ENCODE measurements at regions not wholly inside any gene's neighbourhood (a gene's known extent, or its start where the extent isn't known, plus 50 kb on each side); places are given as distances from the start of the nearest gene placed in this dataset.
"Not testable (repeated sequence)": the region's sequence is repeated elsewhere in the genome, so short reads cannot be mapped to it uniquely, and the experiment has no call there.

DNA sequence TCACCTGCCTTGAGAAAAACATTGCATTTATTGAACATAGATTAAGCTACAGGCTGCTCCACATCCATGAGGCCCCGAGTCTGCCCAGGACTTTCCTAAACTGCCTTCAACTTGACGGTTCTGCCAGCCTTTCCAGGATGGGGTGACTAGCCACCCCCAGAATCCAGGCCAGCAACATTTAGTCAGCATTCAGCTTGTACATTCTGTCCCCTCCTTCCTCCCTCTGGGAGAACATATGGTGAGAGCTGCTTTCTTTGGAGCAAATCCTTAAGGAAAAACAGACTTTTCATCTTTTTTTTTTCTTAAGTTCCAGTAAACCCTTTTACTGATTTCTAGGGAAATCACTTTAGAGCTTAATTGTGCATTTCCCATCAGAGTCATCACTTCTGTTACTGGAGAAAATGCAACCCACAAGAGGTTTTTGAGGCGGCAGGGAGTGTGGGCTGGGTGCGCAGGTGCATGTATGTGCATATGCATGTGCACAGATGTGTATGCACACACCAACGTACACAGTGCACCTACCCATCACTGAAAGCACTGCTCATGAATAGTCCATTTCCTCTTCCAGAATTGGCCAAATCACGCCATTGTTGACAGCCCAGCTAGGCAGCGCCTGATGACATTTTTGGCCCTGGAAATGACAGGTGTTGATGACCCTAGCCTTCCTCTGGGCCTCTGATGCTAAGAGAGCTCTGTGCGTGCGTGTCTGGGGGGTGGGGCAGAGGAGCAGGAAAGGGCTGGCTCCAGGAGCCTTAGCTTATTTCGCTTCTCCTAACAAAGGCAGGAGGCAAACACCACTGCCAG is 145.6 kb downstream of the HSD17B3 start:
- no peak for DNase-seq (ENCODE audit: low spot score)

DNA sequence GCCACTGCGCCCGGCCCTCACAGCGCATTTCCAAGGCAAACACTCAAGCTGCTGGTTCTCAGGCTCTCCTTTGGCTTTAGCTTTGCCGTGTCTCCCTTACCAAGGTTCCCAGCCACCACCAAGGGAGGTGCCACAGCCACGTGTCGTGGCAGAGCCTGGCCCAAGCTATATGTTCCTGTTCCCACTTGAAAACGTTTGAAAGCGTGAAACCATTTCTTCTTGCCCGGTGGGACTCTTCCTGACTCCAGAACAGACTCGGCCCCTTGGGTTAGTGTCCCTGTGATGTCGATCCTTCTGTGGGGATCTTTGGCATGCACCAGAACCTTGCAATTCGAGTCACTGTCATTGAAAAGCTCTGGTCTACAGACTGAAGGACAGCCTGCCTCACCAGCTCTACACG is 147.9 kb downstream of the HSD17B3 start:
- DNase-seq (ENCODE audit: low spot score) = no peak

DNA sequence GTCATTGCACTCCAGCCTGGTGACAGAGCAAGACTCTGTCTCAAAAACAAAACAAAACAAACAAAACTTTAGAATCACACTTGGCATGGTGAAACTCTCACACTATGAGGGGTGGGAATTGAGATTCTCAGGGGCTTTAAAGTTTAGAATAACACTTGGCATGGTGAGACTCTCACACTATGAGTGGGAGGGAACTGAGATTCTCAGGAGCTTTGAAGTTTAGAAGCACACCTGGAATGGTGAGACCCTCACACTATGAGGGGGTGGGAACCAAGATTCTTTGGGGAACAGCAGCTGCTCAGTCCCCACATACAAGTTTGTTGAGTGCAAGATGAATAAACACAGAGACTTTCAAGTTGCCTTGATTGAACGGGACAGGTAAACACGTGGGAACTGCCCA is 149.4 kb downstream of the HSD17B3 start:
- no peak for DNase-seq (ENCODE audit: low spot score)

DNA sequence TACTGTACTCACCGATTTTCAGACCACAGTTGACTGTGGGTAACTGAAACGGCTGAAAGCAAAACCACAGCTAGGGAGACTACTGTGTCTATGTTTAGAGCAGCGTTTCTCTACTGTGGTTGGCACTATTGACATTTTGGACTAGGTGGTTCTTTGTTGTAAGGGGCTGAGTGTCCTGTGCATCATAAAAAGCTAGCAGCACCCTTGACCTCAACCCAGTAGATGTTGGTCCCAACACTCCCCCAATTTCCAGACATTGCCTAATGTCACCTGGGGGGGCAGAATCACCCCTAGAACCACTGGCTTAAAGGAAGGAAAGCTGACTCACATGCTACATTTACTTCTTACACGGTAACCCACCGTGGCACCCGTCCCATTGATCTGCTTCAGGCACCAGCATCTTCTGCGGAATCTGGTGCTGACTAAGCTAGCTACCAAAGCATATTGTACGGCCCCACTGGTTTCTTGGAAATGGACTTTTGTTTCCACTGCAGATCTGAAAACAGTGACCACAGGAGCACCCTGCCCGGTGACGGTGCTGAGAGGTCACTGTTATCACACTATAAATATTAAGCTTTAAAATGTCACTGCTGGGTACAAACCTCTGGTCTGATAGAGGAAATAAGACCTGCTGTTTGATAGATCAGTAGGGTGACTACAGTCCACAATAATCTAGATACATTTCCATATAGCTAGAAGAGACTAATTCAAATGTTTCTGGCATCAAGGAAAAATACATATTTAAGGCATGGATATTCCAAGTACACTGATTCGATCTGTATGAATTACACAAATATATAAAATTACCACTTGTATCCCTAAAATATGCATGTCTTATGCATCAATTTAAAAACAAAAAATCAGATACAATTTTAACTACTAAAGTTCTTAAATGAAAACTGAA is 151.4 kb downstream of the HSD17B3 start:
- no peak for DNase-seq (ENCODE audit: low spot score)

DNA sequence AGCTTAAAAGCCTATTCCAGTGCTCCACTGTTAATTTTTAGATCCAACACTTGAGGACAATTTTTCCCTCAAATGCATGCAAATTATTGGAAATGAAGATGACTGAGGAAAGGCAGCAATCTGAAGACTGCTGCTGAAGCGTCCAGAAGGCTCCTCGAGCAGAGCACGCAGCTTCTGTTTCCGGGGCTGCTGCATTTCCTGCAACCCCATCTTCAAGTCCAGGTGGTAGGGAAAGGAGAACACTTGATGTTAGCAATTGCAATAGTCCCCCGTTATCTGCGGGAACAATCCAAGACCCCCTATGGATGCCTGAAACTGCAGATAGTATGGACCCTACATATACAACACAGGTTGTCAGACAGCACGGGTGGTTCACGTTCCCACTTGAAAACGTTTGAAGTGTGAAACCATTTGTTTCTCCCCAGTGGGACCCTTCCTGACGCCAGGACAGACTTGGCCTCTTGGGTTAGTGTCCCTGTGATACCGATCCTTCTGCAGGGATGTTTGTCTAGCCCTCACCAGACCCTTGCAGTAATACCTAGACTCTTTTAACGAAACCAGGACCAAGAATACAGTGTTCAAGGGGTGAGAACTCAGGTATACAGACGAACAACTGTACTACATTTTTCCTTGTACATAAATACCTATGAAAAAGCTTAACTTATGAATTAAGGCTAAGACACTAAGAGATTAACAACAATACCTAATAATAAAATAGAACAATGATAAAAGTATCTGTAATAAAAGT is 152.3 kb downstream of the HSD17B3 start:
- DNase-seq (ENCODE audit: low spot score) = no peak

DNA sequence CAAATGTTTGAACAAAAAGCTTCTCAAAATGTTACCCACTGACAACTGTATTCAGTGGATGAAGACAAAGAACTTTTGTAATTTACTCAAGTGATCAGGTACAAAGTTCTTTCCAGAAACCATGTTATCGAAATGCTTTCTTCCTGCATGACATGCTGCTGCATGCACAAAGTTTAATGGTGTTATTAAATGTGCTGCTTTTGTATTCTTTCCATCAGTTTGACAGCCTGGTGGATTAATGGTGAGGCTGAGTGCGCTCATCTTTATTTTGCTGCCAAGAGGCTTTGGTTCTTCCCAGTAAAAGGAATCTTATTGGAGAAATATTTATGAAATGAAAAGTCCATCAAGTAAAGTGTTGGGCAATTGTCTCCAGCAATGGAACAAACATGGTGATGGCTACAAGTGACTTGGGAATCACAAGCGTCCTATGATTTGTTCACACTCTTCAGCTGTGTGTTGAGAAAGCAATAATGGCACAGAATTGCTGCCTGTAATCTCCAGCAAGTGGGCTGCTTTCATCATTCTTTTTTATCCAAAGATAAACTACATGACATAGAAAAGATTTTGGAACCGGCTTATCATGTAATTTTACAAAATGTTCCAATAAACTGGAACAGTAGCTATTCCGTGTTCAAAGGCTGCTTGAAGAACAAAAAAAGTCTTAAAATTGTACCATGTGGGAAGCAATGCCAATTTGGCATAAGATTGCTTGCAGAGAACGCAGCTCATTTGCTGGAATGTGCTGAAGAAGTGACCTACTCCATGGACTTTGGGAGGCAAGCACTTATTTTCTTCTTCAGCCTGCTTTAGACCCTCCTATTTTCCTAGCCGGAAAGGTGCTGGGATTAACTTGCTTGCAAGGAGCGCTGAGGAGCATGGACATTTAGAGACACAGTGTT is 153.1 kb downstream of the HSD17B3 start:
- no peak for DNase-seq (ENCODE audit: low spot score)

DNA sequence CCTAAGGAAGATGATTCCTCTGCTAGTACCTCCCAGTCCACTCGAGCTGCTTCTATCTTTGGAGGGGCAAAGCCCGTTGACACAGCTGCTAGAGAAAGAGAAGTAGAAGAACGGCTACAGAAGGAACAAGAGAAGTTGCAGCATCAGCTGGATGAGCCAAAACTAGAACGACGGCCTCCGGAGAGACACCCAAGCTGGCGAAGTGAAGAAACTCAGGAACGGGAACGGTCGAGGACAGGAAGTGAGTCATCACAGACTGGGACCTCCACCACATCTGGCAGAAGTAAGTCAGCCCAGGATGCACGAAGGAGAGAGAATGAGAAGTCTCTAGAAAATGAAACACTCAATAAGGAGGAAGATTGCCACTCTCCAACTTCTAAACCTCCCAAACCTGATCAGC is 154.9 kb downstream of the HSD17B3 start:
- DNase-seq (ENCODE audit: low spot score) = not testable (repeated sequence)

DNA sequence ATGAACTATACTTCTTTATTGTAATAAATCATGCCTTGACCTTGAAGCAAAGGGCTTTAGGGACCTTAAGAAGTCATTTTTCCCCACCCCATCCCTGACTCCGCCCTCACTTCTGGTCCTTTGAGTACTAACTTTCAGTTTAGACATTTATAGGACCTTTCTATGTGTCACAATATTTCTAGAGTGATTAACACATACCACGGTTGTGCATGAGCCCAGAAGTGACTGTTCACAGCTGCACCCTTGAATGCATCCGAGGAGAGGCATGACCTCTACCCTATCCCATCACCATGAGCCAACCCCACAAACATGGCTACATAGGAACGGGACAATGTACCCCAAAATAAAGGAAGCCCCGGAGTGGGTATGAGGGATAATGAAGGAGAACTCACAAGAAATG is 160.3 kb downstream of the HSD17B3 start:
- no peak for DNase-seq (ENCODE audit: low spot score)

DNA sequence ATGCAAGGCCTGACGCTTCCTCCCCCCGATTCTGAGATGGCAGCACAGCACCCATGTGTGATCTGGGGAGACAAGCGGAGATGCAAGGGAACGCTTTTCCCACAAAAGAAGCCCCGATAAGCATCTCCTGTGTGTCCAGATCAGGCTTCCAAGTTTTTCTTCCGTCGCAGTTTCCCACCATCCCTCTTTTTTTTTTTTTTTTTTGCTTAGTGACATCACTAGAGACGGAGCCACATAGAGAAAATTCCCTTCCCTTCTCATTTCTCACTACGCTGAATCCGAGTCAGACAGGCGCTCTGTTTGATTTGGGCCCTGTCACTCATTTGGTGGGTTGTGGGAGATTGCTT is 160.9 kb downstream of the HSD17B3 start:
- DNase-seq (ENCODE audit: low spot score) = no peak

DNA sequence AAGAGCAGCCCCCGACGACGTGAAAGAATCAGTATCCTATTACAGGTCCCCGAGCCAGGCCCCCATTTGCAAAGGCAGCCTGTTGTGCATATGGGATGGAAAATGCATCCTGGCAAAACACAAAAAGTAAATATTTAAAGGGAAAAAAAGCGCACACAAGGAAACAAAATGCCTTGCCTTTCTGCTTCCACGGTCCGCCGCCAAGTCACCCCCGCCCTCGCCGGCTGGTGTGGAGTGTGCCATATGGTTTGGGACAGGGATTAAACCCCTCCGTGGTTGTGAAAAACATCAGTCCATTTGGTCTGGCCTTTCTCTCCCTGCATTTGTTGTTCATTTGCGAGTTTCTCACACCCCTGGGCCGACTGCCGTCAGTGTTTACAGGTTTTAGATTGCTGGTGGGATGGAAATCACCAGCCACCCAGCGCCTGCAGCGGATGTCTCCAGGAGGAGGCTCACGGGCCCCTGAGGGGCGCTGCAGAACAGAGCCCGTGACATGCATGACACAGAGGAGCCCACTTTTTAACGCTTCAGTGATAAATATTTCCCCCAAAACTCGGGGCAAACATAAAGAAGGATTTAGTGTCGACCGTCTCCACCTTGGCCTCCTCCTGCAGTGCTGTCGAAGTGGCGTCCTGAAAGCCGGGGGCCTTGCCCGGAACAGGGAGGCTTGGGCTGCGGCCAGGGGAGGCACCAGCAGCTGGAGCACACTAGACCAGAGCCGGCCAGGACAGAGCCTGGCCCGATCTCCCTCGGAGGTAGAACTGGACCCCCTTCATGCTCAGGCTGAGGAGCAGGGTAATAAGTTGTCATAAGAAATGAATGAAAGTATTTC is 161.5 kb downstream of the HSD17B3 start:
- DNase-seq (ENCODE audit: low spot score) = no peak

DNA sequence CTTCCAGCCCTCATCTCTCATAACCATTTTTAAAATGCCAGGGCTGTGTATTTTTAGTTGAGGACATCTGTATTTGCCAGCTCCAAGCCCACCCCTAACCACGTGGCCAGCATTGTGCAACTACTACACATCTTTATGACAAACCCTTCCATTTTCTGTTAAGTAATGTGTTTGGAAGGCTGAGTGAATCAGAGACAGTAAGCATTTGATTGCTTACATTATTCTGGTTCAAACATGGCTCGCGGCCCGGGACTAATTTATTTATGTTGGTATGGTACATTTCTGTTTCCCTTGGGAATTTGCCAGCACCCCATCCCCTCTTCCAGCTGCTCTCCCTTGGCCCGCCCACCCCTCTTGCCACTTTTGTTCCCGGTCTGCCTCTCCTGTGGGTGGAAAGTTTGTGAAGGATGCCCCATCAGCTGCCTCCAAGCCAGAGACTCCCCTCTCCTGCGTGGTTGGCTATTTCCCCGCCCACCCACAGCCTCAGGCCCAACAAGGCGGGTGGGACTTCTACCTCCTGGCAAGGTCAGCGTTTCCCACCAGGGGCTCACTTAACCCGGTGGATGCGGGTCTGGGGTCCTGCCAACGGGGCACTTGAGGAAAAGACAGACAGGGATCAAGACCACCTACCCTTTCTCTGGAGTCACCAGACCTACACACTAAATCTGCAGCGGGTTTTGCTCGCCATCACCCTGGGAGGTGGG is 162.2 kb downstream of the HSD17B3 start:
- DNase-seq (ENCODE audit: low spot score) = no peak

DNA sequence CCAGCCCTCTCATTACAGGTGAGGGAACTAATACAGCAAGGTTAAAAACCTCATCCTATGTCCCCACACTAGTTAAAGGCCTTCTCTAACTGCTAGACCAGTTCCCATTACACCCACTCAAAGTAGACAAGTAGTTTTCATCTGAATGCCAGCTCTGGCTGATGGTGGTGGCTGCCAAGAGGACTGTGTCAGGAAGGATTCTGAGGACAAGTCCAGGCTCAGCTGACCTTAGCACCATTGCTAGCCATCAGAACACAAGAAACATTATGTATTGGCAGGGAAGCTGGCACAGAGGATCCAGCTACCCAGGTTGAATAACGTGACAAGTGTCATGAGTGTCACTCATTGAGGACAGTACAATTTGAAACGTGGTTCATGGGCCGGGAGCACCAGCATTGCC is 163.4 kb downstream of the HSD17B3 start:
- DNase-seq (ENCODE audit: low spot score) = no peak

DNA sequence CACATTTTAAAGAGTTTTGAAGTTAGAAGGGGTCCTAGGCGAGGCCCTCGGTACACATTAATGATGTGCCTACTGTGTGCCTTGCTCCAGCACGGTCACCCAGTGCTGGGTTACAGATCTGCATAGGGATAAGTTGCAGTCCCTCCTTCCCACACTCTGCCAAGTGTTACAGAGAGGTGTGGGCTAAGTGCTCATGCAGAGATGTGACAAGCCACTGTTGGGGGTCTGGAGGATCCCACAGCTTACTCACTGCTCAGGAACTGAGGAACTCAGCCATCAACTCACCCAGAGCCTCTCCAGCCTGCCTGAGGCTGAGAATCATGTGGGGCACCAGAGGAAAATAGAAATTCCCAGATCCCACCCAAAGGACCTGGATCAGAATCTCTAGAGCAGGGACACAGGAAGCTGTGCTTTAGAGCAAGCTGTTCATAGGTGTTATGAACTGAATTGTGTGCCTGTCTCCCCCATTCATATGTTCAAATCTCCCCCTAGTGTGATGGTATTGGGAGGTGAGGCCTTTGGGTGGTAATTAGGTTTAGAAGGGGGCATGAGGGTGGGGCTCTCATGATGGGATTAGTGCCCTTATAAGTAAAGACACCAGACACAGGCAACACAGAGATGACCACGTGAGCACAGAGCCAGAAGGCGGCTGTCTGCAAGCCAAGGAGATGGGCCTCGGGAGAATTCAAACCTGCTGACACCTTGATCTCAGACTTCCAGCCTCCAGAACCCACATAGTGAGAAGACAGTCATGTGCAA is 164.1 kb downstream of the HSD17B3 start:
- DNase-seq (ENCODE audit: low spot score) = no peak

DNA sequence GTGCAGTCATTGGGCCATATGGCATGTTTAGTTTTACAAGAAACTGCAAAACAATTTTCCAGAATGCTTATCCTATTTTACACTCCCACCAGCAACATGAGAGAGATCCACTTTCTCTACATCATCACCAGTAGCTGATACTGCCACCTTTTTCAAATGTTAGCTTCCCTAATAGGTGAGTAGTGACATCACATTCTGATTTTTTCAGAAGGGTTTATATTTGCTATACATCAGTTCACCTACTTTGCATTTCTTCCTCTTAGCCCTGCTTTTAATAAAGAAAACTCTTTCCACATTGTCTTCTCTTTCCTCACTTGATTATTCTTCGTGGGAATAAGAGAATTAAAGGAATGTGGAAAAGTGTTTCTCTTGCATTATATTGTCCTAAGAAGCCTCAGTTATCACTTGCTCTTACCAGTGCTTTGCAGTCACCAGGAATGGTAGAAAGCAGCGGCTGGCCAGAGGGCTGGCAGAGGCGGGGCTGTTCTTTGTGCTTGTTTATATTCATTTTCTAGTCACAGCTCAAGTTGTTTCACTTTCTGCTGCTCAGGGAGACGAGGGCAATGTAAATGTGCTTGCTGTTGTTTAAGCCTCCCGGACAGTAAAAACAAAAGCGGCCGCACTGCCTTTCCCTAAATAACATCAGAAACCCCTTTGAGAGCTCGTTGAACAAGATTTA is 164.8 kb downstream of the HSD17B3 start:
- DNase-seq (ENCODE audit: low spot score) = no peak

DNA sequence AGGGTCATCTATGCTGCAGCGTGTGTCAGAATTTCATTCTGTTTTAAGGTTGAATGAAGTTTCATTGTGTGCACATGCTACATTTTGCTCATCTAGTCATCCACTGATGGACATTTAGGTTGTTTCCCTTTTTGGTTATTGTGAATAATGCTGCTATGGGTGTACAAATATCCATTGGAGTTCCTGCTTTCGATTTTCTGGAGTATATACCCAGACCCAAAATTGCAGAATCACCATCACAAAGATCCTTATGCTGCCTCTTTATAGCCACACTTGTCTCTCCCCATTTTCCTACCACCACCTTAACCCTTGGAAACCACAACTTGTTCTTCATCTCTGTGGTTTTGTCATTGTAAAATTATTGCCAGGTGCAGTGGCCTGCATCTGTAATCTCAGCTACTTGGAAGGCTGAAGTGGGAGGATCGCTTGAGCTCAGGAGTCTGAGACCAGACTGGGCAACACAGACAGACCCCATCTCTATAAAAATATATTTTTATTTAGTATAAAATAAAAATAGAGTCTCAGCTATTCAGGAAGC is 166.2 kb downstream of the HSD17B3 start:
- no peak for DNase-seq (ENCODE audit: low spot score)

DNA sequence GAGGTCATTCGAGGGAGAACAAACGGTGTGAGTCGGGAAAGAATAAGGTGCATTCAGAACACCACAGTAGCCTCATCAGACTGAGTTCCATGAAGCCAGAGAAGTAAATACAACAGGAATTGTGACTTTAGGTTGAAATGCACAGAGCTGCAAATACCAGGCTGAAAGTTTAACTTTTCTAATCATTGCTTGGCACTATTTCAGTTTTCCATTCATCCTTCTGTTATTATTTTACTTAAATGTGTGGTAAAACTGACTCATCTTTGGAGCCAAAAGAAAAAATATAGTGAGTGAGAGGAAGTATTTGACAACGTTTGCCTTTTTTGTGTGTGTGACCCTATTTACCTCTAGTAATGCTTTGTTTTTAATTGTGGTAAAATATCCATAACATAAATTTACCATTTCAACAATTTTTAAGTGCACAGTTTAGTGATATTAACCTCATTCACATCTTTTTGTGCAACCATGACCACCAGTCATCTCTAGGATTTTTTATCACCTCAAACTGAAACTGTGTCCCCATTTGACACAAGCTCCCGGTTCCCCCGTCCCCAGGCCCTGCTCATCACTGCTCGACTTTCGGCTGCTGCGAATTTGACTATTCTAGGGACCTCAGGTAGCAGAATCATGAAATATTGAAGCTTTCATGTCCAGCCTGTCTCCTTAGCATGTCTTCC is 166.8 kb downstream of the HSD17B3 start:
- no peak for DNase-seq (ENCODE audit: low spot score)

DNA sequence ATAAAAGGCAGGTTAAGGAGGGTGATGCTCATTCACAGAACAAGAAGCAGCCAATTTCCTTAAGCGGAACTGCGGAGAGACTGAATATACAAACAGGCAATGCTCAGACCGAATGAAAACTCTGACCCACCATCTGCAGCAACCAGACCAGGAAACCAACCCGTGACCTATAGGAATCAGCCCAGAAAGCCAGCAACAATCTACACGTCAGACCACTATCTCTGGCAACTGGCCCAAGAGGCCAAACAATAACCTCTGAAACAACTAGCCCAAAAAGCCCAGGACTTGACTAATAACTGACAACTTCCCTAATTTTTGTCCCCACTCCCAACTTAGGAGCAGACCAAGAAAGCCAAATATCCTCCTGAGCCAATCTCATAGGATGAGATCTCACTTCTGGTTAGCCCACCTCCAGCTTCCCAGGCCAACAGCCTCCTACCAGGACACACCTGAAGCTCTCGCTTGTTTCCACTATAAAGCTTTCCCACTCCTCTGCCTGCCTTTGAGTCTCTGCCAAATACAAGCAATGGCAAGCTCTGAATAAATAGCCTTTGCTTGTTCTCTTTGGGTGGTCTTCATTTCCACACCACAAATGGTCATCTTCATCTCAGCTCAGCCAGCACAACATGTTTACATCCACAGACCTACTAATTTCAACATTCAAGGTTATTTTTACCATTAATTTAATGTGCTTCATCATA is 168.5 kb downstream of the HSD17B3 start:
- DNase-seq (ENCODE audit: low spot score) = no peak
